OCI-LY1 (cell line): ENCODE measurements at regions not wholly inside any gene's neighbourhood (a gene's known extent, or its start where the extent isn't known, plus 50 kb on each side); places are given as distances from the start of the nearest gene placed in this dataset.

Experiments
- H2AFZ ChIP-seq: fragments of 200-600 bp; sonication (generic), shearing (Covaris generic); 2 replicates; pipeline ENCODE4 v1.6.0; 2014; ENCODE audit warnings: antibody characterized with exemption, mild to moderate bottlenecking, low read length
- H3F3A ChIP-seq: fragments of 200-600 bp; sonication (generic), shearing (Covaris generic); 2 replicates; pipeline ENCODE4 v1.6.0; 2014; ENCODE audit warnings: mild to moderate bottlenecking, antibody characterized with exemption, low read length, moderate library complexity; ENCODE audit not compliant: insufficient read depth
- H3K27ac ChIP-seq: fragments of 200-600 bp; sonication (generic); 2 replicates; pipeline ENCODE4 v1.5.1; 2014; ENCODE audit warnings: low read length, mixed run types, mild to moderate bottlenecking, low read depth; ENCODE audit not compliant: poor library complexity, severe bottlenecking
- H3K27me3 ChIP-seq: fragments of 200-600 bp; sonication (generic); 2 replicates; pipeline ENCODE4 v1.6.0; 2014; ENCODE audit warnings: antibody characterized with exemption, mild to moderate bottlenecking, low read length, moderate library complexity; ENCODE audit not compliant: insufficient read depth
- H3K36me3 ChIP-seq: fragments of 200-600 bp; sonication (generic); 2 replicates; pipeline ENCODE4 v1.6.1; 2014; ENCODE audit warnings: mild to moderate bottlenecking, antibody characterized with exemption, low read length, moderate library complexity, mixed read lengths; ENCODE audit not compliant: insufficient read depth
- H3K4me1 ChIP-seq: fragments of 200-600 bp; sonication (generic); 2 replicates; pipeline ENCODE4 v1.5.1; 2014; ENCODE audit warnings: mild to moderate bottlenecking, low read length, moderate library complexity; ENCODE audit not compliant: insufficient read depth, severe bottlenecking
- H3K4me2 ChIP-seq: fragments of 200-600 bp; sonication (generic), shearing (Covaris generic); 2 replicates; pipeline ENCODE4 v1.6.1; 2014; ENCODE audit warnings: low read length
- H3K4me3 ChIP-seq: fragments of 200-600 bp; sonication (generic); 2 replicates; pipeline ENCODE4 v1.5.1; 2014; ENCODE audit warnings: low read length, low read depth, mild to moderate bottlenecking, mixed read lengths; ENCODE audit not compliant: poor library complexity, severe bottlenecking
- H3K79me2 ChIP-seq: fragments of 200-600 bp; shearing (Covaris generic); 2 replicates; pipeline ENCODE4 v1.6.1; 2016; ENCODE audit warnings: mixed run types, low read length, mixed read lengths; ENCODE audit not compliant: insufficient read depth
- H3K9ac ChIP-seq: fragments of 200-600 bp; sonication (generic), shearing (Covaris generic); 2 replicates; pipeline ENCODE4 v1.6.1; 2014; ENCODE audit warnings: mild to moderate bottlenecking, low read length, mixed read lengths
- H3K9me2 ChIP-seq: fragments of 200-600 bp; sonication (generic), shearing (Covaris generic); 2 replicates; pipeline ENCODE4 v1.6.1; 2014; ENCODE audit warnings: low read depth, mild to moderate bottlenecking, low read length, mixed read lengths
- H3K9me3 ChIP-seq: fragments of 200-600 bp; shearing (Covaris generic); 2 replicates; pipeline ENCODE4 v1.6.1; 2014; ENCODE audit warnings: low read length, mixed read lengths
- H4K20me1 ChIP-seq: fragments of 200-600 bp; sonication (generic), shearing (Covaris generic); 2 replicates; pipeline ENCODE4 v1.6.0; 2016; ENCODE audit warnings: mild to moderate bottlenecking, low read length; ENCODE audit not compliant: insufficient read depth
- EZH2 ChIP-seq: fragments of 200-600 bp; sonication (generic), shearing (Covaris generic); IDR thresholded peaks from 2 replicates; pipeline ENCODE4 v1.8.0; 2017; ENCODE audit warnings: borderline replicate concordance, mixed run types, mild to moderate bottlenecking, antibody characterized with exemption, low read length, moderate library complexity, mixed read lengths
- TF ChIP-seq, protein P1 (sequence below): fragments of 200-600 bp; sonication (generic), shearing (Covaris generic); IDR thresholded peaks from 2 replicates; pipeline ENCODE4 v1.5.1; 2017; ENCODE audit warnings: mild to moderate bottlenecking, antibody characterized with exemption, low read length, moderate library complexity, mixed read lengths

DNA sequence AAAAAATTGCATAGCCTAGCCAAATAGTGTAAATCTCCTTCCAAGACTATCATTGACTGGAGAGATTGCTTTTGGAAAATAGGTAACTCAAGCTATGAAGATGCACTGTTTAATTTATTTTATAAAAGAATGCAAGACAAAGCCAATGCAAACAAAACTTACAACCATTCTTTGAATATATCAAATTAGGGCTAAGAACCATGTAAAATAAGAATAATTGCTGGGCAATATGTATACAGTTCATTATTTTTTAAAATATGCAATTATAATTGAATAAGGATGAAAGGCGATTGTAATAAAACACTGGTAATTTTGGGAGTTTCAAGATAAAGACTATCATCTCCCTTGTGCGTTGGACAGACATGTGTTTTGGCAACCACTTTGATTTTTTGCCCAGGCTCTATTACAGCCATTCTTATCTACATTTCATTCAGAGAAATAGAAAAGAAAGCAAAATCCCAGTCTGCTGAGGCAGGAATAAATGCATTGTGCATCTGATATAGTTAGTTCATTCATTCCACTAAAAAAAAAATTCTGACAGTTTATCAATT lies 242.3 kb upstream of the ROBO1 start:
- Histone ChIP-seq H3K4me2 (no peak overlapping the region), H3K9me2 (no peaks in the 10 kb centered on the region), H4K20me1 (no peaks in the 10 kb centered on the region), H3K9ac (no peak overlapping the region), H3K27me3 (no peaks in the 10 kb centered on the region), H3K79me2 (no peaks in the 10 kb centered on the region), H3F3A (no peaks in the 10 kb centered on the region), H3K4me1 (no peaks in the 10 kb centered on the region), H3K36me3 (no peaks in the 10 kb centered on the region), H3K9me3 (no peaks in the 10 kb centered on the region), H3K27ac (no peak overlapping the region), H2AFZ (no peak overlapping the region), H3K4me3 (no peak overlapping the region)
- no peak for TF ChIP-seq EZH2
- TF ChIP-seq, protein P1, sequence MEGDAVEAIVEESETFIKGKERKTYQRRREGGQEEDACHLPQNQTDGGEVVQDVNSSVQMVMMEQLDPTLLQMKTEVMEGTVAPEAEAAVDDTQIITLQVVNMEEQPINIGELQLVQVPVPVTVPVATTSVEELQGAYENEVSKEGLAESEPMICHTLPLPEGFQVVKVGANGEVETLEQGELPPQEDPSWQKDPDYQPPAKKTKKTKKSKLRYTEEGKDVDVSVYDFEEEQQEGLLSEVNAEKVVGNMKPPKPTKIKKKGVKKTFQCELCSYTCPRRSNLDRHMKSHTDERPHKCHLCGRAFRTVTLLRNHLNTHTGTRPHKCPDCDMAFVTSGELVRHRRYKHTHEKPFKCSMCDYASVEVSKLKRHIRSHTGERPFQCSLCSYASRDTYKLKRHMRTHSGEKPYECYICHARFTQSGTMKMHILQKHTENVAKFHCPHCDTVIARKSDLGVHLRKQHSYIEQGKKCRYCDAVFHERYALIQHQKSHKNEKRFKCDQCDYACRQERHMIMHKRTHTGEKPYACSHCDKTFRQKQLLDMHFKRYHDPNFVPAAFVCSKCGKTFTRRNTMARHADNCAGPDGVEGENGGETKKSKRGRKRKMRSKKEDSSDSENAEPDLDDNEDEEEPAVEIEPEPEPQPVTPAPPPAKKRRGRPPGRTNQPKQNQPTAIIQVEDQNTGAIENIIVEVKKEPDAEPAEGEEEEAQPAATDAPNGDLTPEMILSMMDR, result no peak

DNA sequence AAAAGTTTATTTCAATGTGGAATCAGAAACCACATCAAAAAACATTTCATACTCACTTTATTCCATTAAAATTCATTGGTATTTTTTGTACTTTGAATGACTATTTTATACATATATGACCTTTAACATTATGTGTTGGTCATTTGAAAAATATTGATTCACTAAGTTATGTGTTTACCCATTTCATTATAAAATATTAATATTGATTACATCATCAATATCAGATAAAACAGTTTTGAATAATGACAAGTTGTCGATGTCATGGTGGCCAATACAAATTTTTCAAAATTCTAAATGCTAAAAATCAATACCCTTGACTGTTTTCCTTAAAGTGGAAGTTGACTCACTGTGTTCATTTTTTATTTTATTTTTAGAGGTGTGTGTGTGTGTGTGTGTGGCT lies 239.7 kb upstream of the ROBO1 start:
- Histone ChIP-seq H2AFZ (no peak overlapping the region), H3K9me2 (no peaks in the 10 kb centered on the region), H3K36me3 (no peaks in the 10 kb centered on the region), H3K4me1 (no peaks in the 10 kb centered on the region), H3K27ac (no peak overlapping the region), H3K9ac (no peak overlapping the region), H3K9me3 (no peaks in the 10 kb centered on the region), H3K4me3 (no peak overlapping the region), H4K20me1 (no peaks in the 10 kb centered on the region), H3K27me3 (no peaks in the 10 kb centered on the region), H3F3A (no peaks in the 10 kb centered on the region), H3K79me2 (no peaks in the 10 kb centered on the region), H3K4me2 (no peak overlapping the region)
- TF ChIP-seq EZH2, result no peak
- TF ChIP-seq, protein P1, result no peak

DNA sequence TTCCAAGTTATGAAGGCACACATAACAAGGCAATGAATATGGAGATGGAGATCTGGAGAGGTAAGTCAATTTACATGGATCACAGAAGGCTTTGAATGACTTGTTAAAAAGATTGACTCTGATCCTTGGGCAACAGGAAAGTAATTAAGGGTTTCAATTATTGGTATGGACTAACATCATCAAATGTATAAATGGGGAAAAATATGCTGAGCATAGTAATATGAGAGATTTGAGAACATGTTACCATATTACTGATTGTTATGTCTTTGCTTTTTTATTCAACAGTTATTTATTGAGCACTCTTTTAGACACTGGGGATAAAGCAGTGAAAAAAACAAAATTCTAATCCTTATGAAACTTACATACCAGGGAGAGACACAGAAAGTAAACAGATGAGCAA lies 238.5 kb upstream of the ROBO1 start:
- Histone ChIP-seq H3K27ac (no peak overlapping the region), H3K4me2 (no peak overlapping the region), H3K4me3 (no peak overlapping the region), H2AFZ (no peak overlapping the region), H3F3A (no peaks in the 10 kb centered on the region), H3K27me3 (no peaks in the 10 kb centered on the region), H3K9ac (no peak overlapping the region), H3K9me3 (no peaks in the 10 kb centered on the region), H3K36me3 (no peaks in the 10 kb centered on the region), H3K4me1 (no peaks in the 10 kb centered on the region), H3K79me2 (no peaks in the 10 kb centered on the region), H3K9me2 (no peaks in the 10 kb centered on the region), H4K20me1 (no peaks in the 10 kb centered on the region)
- TF ChIP-seq EZH2, result no peak

DNA sequence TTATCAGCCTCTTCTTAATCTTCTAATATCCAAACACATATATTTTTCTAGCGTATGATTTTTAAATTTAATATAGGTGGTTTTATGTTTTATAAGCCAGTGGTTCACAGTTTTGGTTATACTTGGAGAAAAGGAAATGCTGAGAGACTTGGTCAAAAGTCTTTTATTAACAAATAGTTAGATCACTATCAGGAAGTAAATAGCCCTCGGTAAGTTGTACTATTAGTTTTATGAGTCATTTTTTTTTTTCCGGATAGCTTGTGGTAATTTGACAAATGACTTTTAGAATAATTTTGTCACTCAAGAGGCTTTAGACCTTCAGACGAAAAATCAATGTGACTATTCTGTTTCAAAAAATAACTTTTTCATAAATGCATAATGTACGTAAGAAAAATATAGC lies 232.2 kb upstream of the ROBO1 start:
- H2AFZ ChIP-seq, result no peak overlapping the region
- no peaks in the 10 kb centered on the region for H3K4me1 ChIP-seq
- H3K27ac ChIP-seq, result no peak overlapping the region
- no peaks in the 10 kb centered on the region for H4K20me1 ChIP-seq
- no peaks in the 10 kb centered on the region for H3K27me3 ChIP-seq
- H3K4me3 ChIP-seq, result no peak overlapping the region
- no peak overlapping the region for H3K4me2 ChIP-seq
- no peak overlapping the region for H3K9ac ChIP-seq
- H3K9me2 ChIP-seq, result no peaks in the 10 kb centered on the region
- no peaks in the 10 kb centered on the region for H3K36me3 ChIP-seq
- H3F3A ChIP-seq, result no peaks in the 10 kb centered on the region
- no peaks in the 10 kb centered on the region for H3K79me2 ChIP-seq
- H3K9me3 ChIP-seq, result no peaks in the 10 kb centered on the region
- TF ChIP-seq EZH2, result no peak
- TF ChIP-seq, protein P1, result no peak
